ENCODE measurements at regions not wholly inside any gene's neighbourhood (a gene's known extent, or its start where the extent isn't known, plus 50 kb on each side); places are given as distances from the start of the nearest gene placed in this dataset.

- no peak for TF ChIP-seq CTCF (conservative IDR thresholded peaks at IDR 0.05)
- no peak overlapping the region for H3K27ac ChIP-seq
These were observed 593.5 kb downstream of the BCOR start for GRCh38 chrX:39504227-39504626.

- H3K27ac ChIP-seq = no peak overlapping the region
- TF ChIP-seq CTCF (conservative IDR thresholded peaks at IDR 0.05) = no peak
These were observed 592.9 kb downstream of the BCOR start for GRCh38 chrX:39504850-39505259.

- H3K27ac ChIP-seq = no peak overlapping the region
- no peak for TF ChIP-seq CTCF (conservative IDR thresholded peaks at IDR 0.05)
These were observed 591.6 kb downstream of the BCOR start for GRCh38 chrX:39506131-39506530.

GRCh38 chrX:39507034-39507433 is 590.7 kb downstream of the BCOR start:
- H3K27ac ChIP-seq = no peak overlapping the region

GRCh38 chrX:39507617-39508299 is 590.0 kb downstream of the BCOR start:
- no peak for TF ChIP-seq CTCF (conservative IDR thresholded peaks at IDR 0.05)
- H3K27ac ChIP-seq = no peak overlapping the region

More at GRCh38 chrX:39507034-39507433, 590.7 kb downstream of the BCOR start:
- TF ChIP-seq CTCF (conservative IDR thresholded peaks at IDR 0.05) = no peak

GRCh38 chrX:39508300-39508692 is 589.5 kb downstream of the BCOR start:
- TF ChIP-seq CTCF (conservative IDR thresholded peaks at IDR 0.05) = no peak
- H3K27ac ChIP-seq = no peak overlapping the region

GRCh38 chrX:39509157-39509556 is 588.6 kb downstream of the BCOR start:
- H3K27ac ChIP-seq = no peak overlapping the region
- no peak for TF ChIP-seq CTCF (conservative IDR thresholded peaks at IDR 0.05)

Measured in VCaP (cell line).